ENCODE measurements at regions not wholly inside any gene's neighbourhood (a gene's known extent, or its start where the extent isn't known, plus 50 kb on each side); places are given as distances from the start of the nearest gene placed in this dataset.
"Not testable (repeated sequence)": the region's sequence is repeated elsewhere in the genome, so short reads cannot be mapped to it uniquely, and the experiment has no call there.

DNA sequence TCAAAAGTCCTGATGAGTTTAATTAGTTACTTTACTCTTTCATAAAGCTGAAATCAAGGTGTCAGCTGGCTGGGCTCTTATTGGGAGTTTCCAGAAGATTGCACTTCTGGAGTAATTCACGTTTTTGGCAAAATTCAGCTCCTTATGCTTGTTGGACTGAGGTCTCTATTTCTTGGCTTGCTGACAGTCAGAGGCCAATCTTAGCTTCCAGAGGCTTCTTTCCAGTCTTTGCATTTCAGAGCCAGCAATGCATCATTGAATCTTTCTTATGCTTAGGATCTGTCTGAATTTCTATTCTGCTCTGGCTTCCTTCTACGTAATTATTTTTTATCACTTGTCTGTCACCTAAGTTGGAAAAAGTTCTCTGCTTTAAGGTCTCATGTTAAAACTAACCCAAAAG, 91.4 kb upstream of the SYN3 start:
- TF ChIP-seq, protein P1, sequence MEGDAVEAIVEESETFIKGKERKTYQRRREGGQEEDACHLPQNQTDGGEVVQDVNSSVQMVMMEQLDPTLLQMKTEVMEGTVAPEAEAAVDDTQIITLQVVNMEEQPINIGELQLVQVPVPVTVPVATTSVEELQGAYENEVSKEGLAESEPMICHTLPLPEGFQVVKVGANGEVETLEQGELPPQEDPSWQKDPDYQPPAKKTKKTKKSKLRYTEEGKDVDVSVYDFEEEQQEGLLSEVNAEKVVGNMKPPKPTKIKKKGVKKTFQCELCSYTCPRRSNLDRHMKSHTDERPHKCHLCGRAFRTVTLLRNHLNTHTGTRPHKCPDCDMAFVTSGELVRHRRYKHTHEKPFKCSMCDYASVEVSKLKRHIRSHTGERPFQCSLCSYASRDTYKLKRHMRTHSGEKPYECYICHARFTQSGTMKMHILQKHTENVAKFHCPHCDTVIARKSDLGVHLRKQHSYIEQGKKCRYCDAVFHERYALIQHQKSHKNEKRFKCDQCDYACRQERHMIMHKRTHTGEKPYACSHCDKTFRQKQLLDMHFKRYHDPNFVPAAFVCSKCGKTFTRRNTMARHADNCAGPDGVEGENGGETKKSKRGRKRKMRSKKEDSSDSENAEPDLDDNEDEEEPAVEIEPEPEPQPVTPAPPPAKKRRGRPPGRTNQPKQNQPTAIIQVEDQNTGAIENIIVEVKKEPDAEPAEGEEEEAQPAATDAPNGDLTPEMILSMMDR (IDR thresholded peaks at IDR 0.05; ENCODE audit: insufficient read depth, low read length, poor library complexity, severe bottlenecking): no peak
- no peak for DNase-seq (ENCODE audit: low read depth)
- Histone ChIP-seq H3K4me3 (ENCODE audit: low read depth, low read length) (no peak overlapping the region), H3K27me3 (ENCODE audit: control insufficient read depth, insufficient read depth, low read length) (no peaks in the 10 kb centered on the region), H3K36me3 (ENCODE audit: control insufficient read depth, insufficient read depth, low read length) (no peaks in the 10 kb centered on the region)

DNA sequence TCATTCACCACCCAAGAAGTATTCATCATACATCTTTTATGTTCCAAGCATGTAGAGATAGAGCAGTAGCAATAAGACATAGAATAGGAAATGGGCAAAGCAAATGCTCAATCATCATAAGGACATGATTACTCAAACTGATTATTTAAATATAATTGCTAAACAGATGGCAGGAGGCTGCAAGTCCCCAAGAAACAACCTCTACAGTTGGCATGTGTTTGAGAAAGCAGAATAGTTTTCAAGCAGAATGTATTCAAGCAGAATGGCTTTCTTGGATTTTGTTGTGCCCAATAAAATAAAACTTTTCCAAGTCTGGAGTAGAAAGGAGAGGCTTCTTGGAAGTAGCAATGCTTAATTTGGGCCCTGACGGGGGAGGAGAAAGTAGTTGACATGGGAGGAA, 86.5 kb upstream of the SYN3 start:
- Histone ChIP-seq H3K36me3 (ENCODE audit: control insufficient read depth, insufficient read depth, low read length) (no peaks in the 10 kb centered on the region), H3K4me3 (ENCODE audit: low read depth, low read length) (no peak overlapping the region), H3K27me3 (ENCODE audit: control insufficient read depth, insufficient read depth, low read length) (no peaks in the 10 kb centered on the region)
- DNase-seq (ENCODE audit: low read depth): no peak
- TF ChIP-seq, protein P1 (IDR thresholded peaks at IDR 0.05; ENCODE audit: insufficient read depth, low read length, poor library complexity, severe bottlenecking): no peak

DNA sequence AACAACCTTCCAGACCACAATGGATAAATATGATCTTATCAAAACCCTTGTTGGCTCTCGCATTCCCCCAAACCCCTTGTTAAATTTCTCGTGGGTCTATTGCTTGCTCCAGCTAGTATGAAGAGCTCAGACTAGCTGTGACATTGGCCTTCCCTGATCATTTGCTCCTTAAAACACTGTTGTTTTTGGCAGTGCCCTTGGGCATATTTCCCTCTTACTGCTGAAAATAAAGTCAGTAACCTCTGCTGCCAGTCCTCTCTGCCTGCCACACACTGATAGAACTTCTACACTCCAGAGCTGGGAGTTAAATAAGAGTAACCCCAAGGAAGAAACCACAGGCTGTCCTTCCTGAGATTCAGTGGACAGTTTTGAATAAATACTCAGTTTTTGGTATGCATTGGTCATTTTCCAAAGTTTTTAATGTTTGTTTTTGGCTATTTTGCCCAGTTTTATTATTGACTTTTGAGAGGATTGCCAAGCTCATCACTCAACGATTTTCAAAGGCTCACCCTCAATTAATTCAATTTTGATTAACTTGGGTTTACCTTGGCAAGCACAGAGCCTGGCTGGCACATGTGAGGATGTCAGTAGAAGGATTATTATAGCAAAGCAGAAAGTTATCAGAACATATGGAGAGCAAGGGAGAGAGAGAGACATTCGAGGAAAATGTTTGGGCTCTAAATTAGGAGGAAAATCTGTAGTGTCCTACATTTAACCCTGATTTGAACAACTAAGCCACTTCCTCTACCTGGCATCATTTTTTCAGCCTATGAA, 84.3 kb upstream of the SYN3 start:
- Histone ChIP-seq H3K4me3 (ENCODE audit: low read depth, low read length) (no peak overlapping the region), H3K36me3 (ENCODE audit: control insufficient read depth, insufficient read depth, low read length) (no peaks in the 10 kb centered on the region), H3K27me3 (ENCODE audit: control insufficient read depth, insufficient read depth, low read length) (no peaks in the 10 kb centered on the region)
- TF ChIP-seq, protein P1 (IDR thresholded peaks at IDR 0.05; ENCODE audit: insufficient read depth, low read length, poor library complexity, severe bottlenecking): no peak
- DNase-seq (ENCODE audit: low read depth): no peak

DNA sequence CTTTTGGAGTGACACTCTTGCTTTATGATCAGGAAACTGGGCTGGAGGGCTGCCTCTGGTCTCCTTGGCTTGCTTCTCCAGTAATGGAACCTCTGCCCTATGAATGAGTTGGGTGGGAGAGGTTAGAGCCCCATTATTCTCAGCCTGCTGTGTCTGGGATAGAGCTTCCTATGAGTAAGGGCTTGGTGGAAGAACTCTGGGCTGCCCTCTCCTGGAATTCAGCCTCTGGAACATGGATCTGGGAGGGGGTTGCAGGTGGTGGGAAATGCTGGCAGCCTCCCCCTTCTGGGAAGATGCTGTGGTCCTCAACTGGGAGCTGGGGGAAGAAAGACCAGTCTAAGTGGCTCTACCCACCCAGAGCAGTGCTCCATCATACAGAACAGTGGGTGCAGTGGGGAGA, 81.8 kb upstream of the SYN3 start:
- no peak overlapping the region for H3K4me3 ChIP-seq (ENCODE audit: low read depth, low read length)
- H3K27me3 ChIP-seq (ENCODE audit: control insufficient read depth, insufficient read depth, low read length): no peaks in the 10 kb centered on the region
- DNase-seq (ENCODE audit: low read depth): no peak
- H3K36me3 ChIP-seq (ENCODE audit: control insufficient read depth, insufficient read depth, low read length): no peaks in the 10 kb centered on the region
- TF ChIP-seq, protein P1 (IDR thresholded peaks at IDR 0.05; ENCODE audit: insufficient read depth, low read length, poor library complexity, severe bottlenecking): no peak

DNA sequence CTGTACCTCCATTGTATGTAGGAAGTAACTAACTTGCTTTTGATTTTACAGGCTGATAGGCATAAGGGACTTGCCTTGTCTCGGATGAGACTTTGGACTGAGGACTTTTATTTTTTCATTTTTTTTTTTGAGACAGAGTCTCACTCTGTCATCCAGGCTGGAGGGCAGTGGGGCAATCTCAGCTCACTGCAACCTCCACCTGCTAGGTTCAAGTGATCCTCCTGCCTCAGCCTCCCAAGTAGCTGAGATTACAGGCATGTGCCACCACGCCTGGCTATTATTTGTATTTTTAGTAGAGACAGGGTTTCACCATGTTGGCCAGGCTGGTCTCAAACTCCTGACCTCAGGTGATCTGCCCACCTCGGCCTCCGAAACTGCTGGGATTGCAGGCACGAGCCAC, 80.2 kb upstream of the SYN3 start:
- not testable (repeated sequence) for H3K4me3 ChIP-seq (ENCODE audit: low read depth, low read length); H3K36me3 ChIP-seq (ENCODE audit: control insufficient read depth, insufficient read depth, low read length); DNase-seq (ENCODE audit: low read depth); H3K27me3 ChIP-seq (ENCODE audit: control insufficient read depth, insufficient read depth, low read length)

DNA sequence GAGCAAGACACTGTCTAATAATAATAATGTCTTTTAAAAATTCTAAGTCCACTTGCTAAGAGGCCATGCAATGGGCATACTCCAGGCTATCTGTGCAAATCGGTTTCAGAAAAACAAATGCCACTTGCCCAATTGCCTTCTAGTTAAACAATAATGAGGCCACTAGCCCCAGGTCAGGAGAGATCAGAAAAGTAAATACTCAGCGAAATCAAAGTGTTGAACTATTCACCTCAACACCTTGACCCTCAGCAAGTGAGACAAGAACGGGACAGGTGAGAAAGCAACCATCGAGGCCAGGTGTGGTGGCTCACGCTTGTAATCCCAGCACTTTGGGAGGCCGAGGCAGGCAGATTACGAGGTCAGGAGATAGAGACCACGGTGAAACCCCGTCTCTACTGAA, 72.3 kb upstream of the SYN3 start:
- Histone ChIP-seq H3K36me3 (ENCODE audit: control insufficient read depth, insufficient read depth, low read length) (no peaks in the 10 kb centered on the region), H3K4me3 (ENCODE audit: low read depth, low read length) (no peak overlapping the region), H3K27me3 (ENCODE audit: control insufficient read depth, insufficient read depth, low read length) (no peaks in the 10 kb centered on the region)
- no peak for DNase-seq (ENCODE audit: low read depth)
- TF ChIP-seq, protein P1 (IDR thresholded peaks at IDR 0.05; ENCODE audit: insufficient read depth, low read length, poor library complexity, severe bottlenecking): no peak

Data from kidney epithelial cell (primary cell).